SK-N-SH (cell line): ENCODE measurements at regions not wholly inside any gene's neighbourhood (a gene's known extent, or its start where the extent isn't known, plus 50 kb on each side); places are given as distances from the start of the nearest gene placed in this dataset.

Source experiments
- CTCF ChIA-PET: fragments of 300-600, 350-600 bp; formaldehyde crosslinking; extraction: SDS; loops from one replicate; lab custom pipeline; 2021; lab: Yijun Ruan, JAX
- POLR2A ChIA-PET: fragments of 350-600 bp; sonication (Branson Sonifier 250); formaldehyde crosslinking; extraction: SDS; loops from one replicate; lab custom pipeline; 2020; ENCODE audit warnings: antibody characterized with exemption, inconsistent platforms; lab: Yijun Ruan, JAX
- DNase-seq: peaks from one replicate; pipeline ENCODE4 v3.0.0; 2012
- H2AFZ ChIP-seq: fragments of 200-600 bp; sonication (generic); 2 replicates; pipeline ENCODE4 v1.8.1; 2016; ENCODE audit warnings: antibody characterized with exemption, mild to moderate bottlenecking, low read depth
- H3F3A ChIP-seq: fragments of 200-600 bp; sonication (generic); replicated peaks from 2 replicates; pipeline ENCODE3; 2016; ENCODE audit warnings: antibody characterized with exemption, mild to moderate bottlenecking; ENCODE audit not compliant: insufficient read depth
- H3K27ac ChIP-seq, 2 experiments: fragments of 200-500 bp in 1 of 2; fragments of 200-600 bp in 1 of 2; sonication (Bioruptor generic) in 1 of 2; sonication (generic), shearing (Covaris generic) in 1 of 2; 2 replicates each; pipeline versions ENCODE4 v1.5.1 to v1.6.1; 2014 to 2016; ENCODE audit warnings: low read depth in 2 of 2, inconsistent platforms in 1 of 2, low read length in 1 of 2, mild to moderate bottlenecking in 1 of 2, mixed read lengths in 1 of 2
- H3K27me3 ChIP-seq: fragments of 200-600 bp; sonication (generic), shearing (Covaris generic); 2 replicates; pipeline ENCODE4 v1.6.1; 2016; ENCODE audit warnings: mixed run types; ENCODE audit not compliant: insufficient read depth
- H3K36me3 ChIP-seq, 2 experiments: fragments of 200-500 bp in 1 of 2; fragments of 200-600 bp in 1 of 2; sonication (Bioruptor generic) in 1 of 2; sonication (generic) in 1 of 2; replicated peaks in 1 of 2; 2 replicates each; pipeline versions ENCODE3 to v1.5.1; 2014 to 2016; ENCODE audit warnings: low read length in 1 of 2, mild to moderate bottlenecking in 1 of 2; ENCODE audit not compliant: insufficient read depth in 2 of 2, control insufficient read depth in 1 of 2
- H3K4me1 ChIP-seq, 2 experiments: fragments of 200-500 bp in 1 of 2; fragments of 200-600 bp in 1 of 2; sonication (Bioruptor generic) in 1 of 2; sonication (generic), shearing (Covaris generic) in 1 of 2; 2 replicates each; pipeline versions ENCODE4 v1.5.1 to v1.6.1; 2014 to 2016; ENCODE audit warnings: low read depth in 1 of 2, low read length in 1 of 2, mixed run types in 1 of 2; ENCODE audit not compliant: insufficient read depth in 2 of 2, control insufficient read depth in 1 of 2
- H3K4me2 ChIP-seq: fragments of 200-600 bp; sonication (generic), shearing (Covaris generic); 2 replicates; pipeline ENCODE4 v1.6.1; 2017; ENCODE audit warnings: mixed run types
- H3K4me3 ChIP-seq, 2 experiments: fragments of 200-500 bp in 1 of 2; fragments of 200-600 bp in 1 of 2; sonication (Bioruptor generic) in 1 of 2; sonication (generic), shearing (Covaris generic) in 1 of 2; 2 replicates each; pipeline versions ENCODE4 v1.5.1 to v1.8.1; 2014 to 2016; ENCODE audit warnings: low read depth in 2 of 2, inconsistent platforms in 1 of 2, low read length in 1 of 2, mild to moderate bottlenecking in 1 of 2, mixed read lengths in 1 of 2, moderate library complexity in 1 of 2
- H3K79me2 ChIP-seq: fragments of 200-600 bp; sonication (generic); 2 replicates; pipeline ENCODE4 v1.8.1; 2017; ENCODE audit warnings: mild to moderate bottlenecking; ENCODE audit not compliant: insufficient read depth
- H3K9ac ChIP-seq: fragments of 200-600 bp; sonication (generic); 2 replicates; pipeline ENCODE4 v1.6.1; 2017; ENCODE audit warnings: mixed run types
- H3K9me2 ChIP-seq: fragments of 200-600 bp; sonication (generic); 2 replicates; pipeline ENCODE4 v1.6.1; 2017; ENCODE audit warnings: mixed run types
- H3K9me3 ChIP-seq: fragments of 200-600 bp; sonication (generic); 2 replicates; pipeline ENCODE4 v1.6.1; 2017; ENCODE audit warnings: mixed run types, mild to moderate bottlenecking, moderate library complexity
- H4K20me1 ChIP-seq: fragments of 200-600 bp; sonication (generic); 2 replicates; pipeline ENCODE4 v1.6.1; 2017; ENCODE audit warnings: mild to moderate bottlenecking, mixed run types; ENCODE audit not compliant: insufficient read depth
- CHD2 ChIP-seq: fragments of 150-350 bp; IDR thresholded peaks from 2 replicates; pipeline ENCODE4 v1.6.1; 2018; ENCODE audit warnings: low read length; ENCODE audit not compliant: partially characterized antibody
- EZH2phosphoT487 ChIP-seq: fragments of 200-600 bp; sonication (generic); IDR thresholded peaks from 2 replicates; pipeline ENCODE4 v1.6.1; 2017; ENCODE audit warnings: low read depth, mixed run types, mild to moderate bottlenecking, antibody characterized with exemption, moderate library complexity, borderline replicate concordance
- FOSL2 ChIP-seq: IDR thresholded peaks from 2 replicates; pipeline ENCODE4 v1.4.0; 2012; ENCODE audit warnings: low read depth, mild to moderate bottlenecking, moderate library complexity, borderline replicate concordance
- FOXM1 ChIP-seq: IDR thresholded peaks from 2 replicates; pipeline ENCODE4 v1.4.0; 2012; ENCODE audit warnings: low read depth, mild to moderate bottlenecking
- JUND ChIP-seq: IDR thresholded peaks from 2 replicates; pipeline ENCODE4 v1.4.0; 2012
- MXI1 ChIP-seq: IDR thresholded peaks from 2 replicates; pipeline ENCODE4 v1.6.1; 2012; ENCODE audit warnings: mild to moderate bottlenecking, low read depth, low read length, improper control_type of control experiment
- NRF1 ChIP-seq: IDR thresholded peaks from 2 replicates; pipeline ENCODE4 v1.6.1; 2012; ENCODE audit warnings: low read depth, mild to moderate bottlenecking, low read length
- POLR2AphosphoS5 ChIP-seq: IDR thresholded peaks from 2 replicates; pipeline ENCODE4 v1.6.1; 2012; ENCODE audit warnings: low read depth, low read length
- RAD21 ChIP-seq: IDR thresholded peaks from 2 replicates; pipeline ENCODE4 v1.6.1; 2012; ENCODE audit warnings: mild to moderate bottlenecking, low read length
- RCOR1 ChIP-seq: fragments of 150-350 bp; IDR thresholded peaks from 2 replicates; pipeline ENCODE4 v1.6.1; 2017; ENCODE audit warnings: antibody characterized with exemption, low read length
- RFX5 ChIP-seq: IDR thresholded peaks from 2 replicates; pipeline ENCODE4 v1.6.1; 2012; ENCODE audit warnings: mild to moderate bottlenecking, improper control_type of control experiment, low read length
- RXRA ChIP-seq: IDR thresholded peaks from 2 replicates; pipeline ENCODE4 v1.4.0; 2012; ENCODE audit warnings: low read depth, mild to moderate bottlenecking, borderline replicate concordance
- SIN3A ChIP-seq: IDR thresholded peaks from 2 replicates; pipeline ENCODE4 v1.6.1; 2012; ENCODE audit warnings: low read depth, mild to moderate bottlenecking, low read length, moderate library complexity, borderline replicate concordance
- TAF1 ChIP-seq: IDR thresholded peaks from 2 replicates; pipeline ENCODE4 v1.6.1; 2012; ENCODE audit warnings: low read depth, mild to moderate bottlenecking, low read length, moderate library complexity, borderline replicate concordance
- WGBS: methylation state at CpG from one replicate; pipeline ENCODE4 v1.1.6; 2017; ENCODE audit warnings: low lambda C conversion rate; 5-methylcytosine and 5-hydroxymethylcytosine counted together
- TF ChIP-seq, protein P1 (sequence below): IDR thresholded peaks from 2 replicates; pipeline ENCODE4 v1.4.0; 2012; ENCODE audit warnings: low read depth
- TF ChIP-seq, protein P2 (sequence below): fragments of 150-350 bp; IDR thresholded peaks from 2 replicates; pipeline ENCODE4 v1.6.1; 2017; ENCODE audit warnings: antibody characterized with exemption, low read length, low read depth, borderline replicate concordance
- TF ChIP-seq, protein P3 (sequence below): IDR thresholded peaks from 2 replicates; pipeline ENCODE4 v1.4.0; 2012; ENCODE audit warnings: low read depth, borderline replicate concordance
- TF ChIP-seq, protein P4 (sequence below): fragments of 150-350 bp; IDR thresholded peaks from 2 replicates; pipeline ENCODE4 v1.6.1; 2016; ENCODE audit warnings: mild to moderate bottlenecking, low read depth, low read length
- TF ChIP-seq, protein P5 (sequence below): IDR thresholded peaks from 2 replicates; pipeline ENCODE4; 2012

DNA sequence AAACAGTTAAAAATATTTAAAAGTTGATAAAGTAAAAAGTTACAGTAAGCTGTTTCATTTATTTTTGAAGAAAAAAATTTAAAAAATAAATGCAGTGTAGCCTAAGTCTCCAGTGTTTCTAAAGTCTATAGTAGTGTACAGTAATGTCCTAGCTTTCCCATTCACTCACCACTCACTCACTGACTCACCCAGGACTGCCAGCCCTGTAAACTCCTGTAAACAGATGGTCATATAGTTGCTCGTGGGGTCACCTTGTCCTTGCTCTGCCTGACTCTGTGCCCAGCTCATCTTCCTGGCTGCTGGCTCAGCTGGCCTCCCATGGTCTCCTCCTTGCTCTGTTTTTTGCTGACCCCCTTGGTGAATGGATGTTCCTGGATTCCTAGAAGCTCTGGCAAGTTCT, 180.3 kb downstream of the VAPA start:
- ChIA-PET CTCF (interaction anchor here (1.3 kb wide), 1 partner anchor 121 kb away, joined by 3 read pairs; no protein-coding TSS in a partner anchor), POLR2A (interaction anchor here (0.6 to 0.9 kb wide), 2 partner anchors 10 to 71 kb away, joined by 3 read pairs; no protein-coding TSS in a partner anchor)
- TF ChIP-seq FOXM1 (no peak), JUND (no peak), CHD2 (no peak), NRF1 (no peak), RAD21 (no peak), RXRA (no peak), RFX5 (no peak), FOSL2 (no peak), MXI1 (no peak), EZH2phosphoT487 (no peak), RCOR1 (no peak), TAF1 (no peak), SIN3A (no peak), POLR2AphosphoS5 (no peak)
- TF ChIP-seq, protein P1, sequence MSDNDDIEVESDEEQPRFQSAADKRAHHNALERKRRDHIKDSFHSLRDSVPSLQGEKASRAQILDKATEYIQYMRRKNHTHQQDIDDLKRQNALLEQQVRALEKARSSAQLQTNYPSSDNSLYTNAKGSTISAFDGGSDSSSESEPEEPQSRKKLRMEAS = no peak
- TF ChIP-seq, protein P2, sequence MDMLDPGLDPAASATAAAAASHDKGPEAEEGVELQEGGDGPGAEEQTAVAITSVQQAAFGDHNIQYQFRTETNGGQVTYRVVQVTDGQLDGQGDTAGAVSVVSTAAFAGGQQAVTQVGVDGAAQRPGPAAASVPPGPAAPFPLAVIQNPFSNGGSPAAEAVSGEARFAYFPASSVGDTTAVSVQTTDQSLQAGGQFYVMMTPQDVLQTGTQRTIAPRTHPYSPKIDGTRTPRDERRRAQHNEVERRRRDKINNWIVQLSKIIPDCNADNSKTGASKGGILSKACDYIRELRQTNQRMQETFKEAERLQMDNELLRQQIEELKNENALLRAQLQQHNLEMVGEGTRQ = no peak
- TF ChIP-seq, protein P3, sequence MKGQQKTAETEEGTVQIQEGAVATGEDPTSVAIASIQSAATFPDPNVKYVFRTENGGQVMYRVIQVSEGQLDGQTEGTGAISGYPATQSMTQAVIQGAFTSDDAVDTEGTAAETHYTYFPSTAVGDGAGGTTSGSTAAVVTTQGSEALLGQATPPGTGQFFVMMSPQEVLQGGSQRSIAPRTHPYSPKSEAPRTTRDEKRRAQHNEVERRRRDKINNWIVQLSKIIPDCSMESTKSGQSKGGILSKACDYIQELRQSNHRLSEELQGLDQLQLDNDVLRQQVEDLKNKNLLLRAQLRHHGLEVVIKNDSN = no peak
- TF ChIP-seq, protein P4, sequence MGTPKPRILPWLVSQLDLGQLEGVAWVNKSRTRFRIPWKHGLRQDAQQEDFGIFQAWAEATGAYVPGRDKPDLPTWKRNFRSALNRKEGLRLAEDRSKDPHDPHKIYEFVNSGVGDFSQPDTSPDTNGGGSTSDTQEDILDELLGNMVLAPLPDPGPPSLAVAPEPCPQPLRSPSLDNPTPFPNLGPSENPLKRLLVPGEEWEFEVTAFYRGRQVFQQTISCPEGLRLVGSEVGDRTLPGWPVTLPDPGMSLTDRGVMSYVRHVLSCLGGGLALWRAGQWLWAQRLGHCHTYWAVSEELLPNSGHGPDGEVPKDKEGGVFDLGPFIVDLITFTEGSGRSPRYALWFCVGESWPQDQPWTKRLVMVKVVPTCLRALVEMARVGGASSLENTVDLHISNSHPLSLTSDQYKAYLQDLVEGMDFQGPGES = no peak
- TF ChIP-seq, protein P5, sequence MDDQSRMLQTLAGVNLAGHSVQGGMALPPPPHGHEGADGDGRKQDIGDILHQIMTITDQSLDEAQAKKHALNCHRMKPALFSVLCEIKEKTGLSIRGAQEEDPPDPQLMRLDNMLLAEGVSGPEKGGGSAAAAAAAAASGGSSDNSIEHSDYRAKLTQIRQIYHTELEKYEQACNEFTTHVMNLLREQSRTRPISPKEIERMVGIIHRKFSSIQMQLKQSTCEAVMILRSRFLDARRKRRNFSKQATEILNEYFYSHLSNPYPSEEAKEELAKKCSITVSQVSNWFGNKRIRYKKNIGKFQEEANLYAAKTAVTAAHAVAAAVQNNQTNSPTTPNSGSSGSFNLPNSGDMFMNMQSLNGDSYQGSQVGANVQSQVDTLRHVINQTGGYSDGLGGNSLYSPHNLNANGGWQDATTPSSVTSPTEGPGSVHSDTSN = no peak
- H3K9me3 ChIP-seq = no peaks in the 10 kb centered on the region
- no peaks in the 10 kb centered on the region for H3F3A ChIP-seq
- H3K4me3 ChIP-seq = no peak overlapping the region
- H3K36me3 ChIP-seq = no peaks in the 10 kb centered on the region
- no peak overlapping the region for H3K4me2 ChIP-seq
- DNase-seq = no peak
- 0% methylated on average over 1 of the region's 1 CpG for WGBS
- no peaks in the 10 kb centered on the region for H3K9me2 ChIP-seq
- H3K9ac ChIP-seq = no peak overlapping the region
- no peaks in the 10 kb centered on the region for H3K4me1 ChIP-seq
- no peaks in the 10 kb centered on the region; the same call in 1 of the 2 replicates for H3K27me3 ChIP-seq
- no peak overlapping the region for H3K27ac ChIP-seq
- no peaks in the 10 kb centered on the region for H4K20me1 ChIP-seq
- H3K79me2 ChIP-seq = no peaks in the 10 kb centered on the region
- H2AFZ ChIP-seq = no peak overlapping the region
